ENCODE measurements at regions not wholly inside any gene's neighbourhood (a gene's known extent, or its start where the extent isn't known, plus 50 kb on each side); places are given as distances from the start of the nearest gene placed in this dataset.
"Not testable (repeated sequence)": the region's sequence is repeated elsewhere in the genome, so short reads cannot be mapped to it uniquely, and the experiment has no call there.

GRCh38 chr9:104195142-104195541 is 101.0 kb downstream of the SMC2 start:
- DNase-seq: not testable (repeated sequence)

GRCh38 chr9:104200456-104200994 is 106.4 kb downstream of the SMC2 start:
- DNase-seq: no peak

- DNase-seq: no peak
Measured at GRCh38 chr9:104206766-104207165, 112.7 kb downstream of the SMC2 start.

DNA sequence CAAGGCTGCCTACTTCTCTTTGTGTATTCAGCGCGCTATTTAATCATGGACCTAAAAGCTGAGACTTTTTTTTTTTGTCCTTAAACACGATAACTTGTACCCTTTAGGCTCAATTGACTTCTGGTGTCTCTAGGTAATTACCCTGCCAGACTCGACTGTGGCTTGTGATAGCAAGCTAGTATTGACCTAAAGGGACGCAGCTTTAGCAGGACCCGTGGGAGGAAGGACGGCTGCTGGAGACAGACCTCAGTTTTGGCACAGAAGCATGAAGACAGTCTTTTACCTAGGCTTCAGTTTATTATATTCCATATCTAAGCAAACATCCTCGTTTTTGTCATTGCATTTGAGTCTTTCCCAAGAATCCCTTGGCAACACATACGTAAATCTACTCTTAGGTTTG is 115.3 kb downstream of the SMC2 start:
- no peak for DNase-seq

- DNase-seq: no peak
Measured at GRCh38 chr9:104227108-104227507, 133.0 kb downstream of the SMC2 start.

DNA sequence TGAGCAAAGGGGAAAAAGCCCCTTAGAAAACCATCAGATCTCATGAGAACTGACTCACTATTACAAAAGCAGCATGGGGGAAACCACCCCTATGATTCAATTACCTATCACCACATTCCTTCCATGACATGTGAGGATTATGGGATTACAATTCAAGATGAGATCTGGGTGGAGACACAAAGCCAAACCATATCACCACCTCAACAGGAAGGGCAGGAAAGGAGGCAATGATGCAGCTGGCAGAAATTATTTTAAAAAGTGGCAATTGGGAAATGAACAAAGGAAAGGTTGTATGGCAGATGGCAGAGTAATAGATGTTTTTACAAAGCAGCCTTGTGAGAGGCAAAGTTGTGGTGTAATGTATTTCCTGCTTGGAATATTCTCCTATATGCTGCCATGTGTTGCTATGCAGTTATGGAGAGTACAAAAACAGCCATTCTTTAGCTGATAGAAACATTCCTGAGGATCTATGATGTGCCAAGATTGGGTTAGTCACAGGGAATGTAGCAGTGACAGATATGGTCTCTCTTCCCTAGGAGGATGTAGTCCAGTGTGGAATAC is 138.8 kb downstream of the SMC2 start:
- DNase-seq: no peak

DNA sequence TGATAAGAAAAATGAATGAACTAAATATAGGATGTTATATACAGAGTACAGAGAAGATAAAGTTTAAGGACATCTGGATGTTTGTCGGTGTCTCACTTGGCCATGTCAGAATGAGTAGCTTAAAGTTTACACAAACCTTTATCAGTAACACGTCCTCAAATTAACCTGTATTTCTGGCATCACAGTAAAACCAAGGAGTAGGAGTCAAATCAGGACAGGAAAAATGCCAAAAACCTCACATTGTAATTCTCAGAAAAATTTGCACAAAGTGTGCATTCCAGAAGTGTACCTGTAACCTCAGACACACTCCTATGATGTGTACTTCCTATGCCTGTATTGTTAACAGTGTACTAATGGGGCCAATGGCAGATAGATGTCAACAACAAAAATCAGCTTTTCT is 139.3 kb downstream of the SMC2 start:
- no peak for DNase-seq

- DNase-seq: not testable (repeated sequence)
Measured at GRCh38 chr9:104234632-104235337, 140.7 kb downstream of the SMC2 start.

- DNase-seq: not testable (repeated sequence)
Measured at GRCh38 chr9:104235347-104236120, 141.4 kb downstream of the SMC2 start.

GRCh38 chr9:104238668-104239067 is 144.6 kb downstream of the SMC2 start:
- no peak for DNase-seq

DNA sequence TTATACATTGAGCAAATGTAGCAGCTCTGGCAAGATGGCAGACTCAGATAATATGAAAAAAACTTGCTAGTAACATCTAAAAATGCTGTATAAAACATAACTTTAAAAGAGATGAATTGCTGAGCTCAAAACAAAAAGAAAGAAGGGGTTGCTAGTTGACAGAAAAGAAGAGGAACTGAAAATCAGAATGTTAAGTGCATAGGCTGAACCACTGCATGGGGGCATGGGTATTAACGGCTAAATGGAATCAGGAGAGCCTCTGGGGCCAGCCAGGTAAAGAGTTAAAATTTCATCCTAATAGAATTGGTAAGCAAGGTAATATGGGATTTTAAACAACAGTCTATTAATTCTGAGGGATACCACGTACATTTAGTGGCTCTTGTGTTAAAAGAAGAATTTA is 146.8 kb downstream of the SMC2 start:
- DNase-seq: no peak

DNA sequence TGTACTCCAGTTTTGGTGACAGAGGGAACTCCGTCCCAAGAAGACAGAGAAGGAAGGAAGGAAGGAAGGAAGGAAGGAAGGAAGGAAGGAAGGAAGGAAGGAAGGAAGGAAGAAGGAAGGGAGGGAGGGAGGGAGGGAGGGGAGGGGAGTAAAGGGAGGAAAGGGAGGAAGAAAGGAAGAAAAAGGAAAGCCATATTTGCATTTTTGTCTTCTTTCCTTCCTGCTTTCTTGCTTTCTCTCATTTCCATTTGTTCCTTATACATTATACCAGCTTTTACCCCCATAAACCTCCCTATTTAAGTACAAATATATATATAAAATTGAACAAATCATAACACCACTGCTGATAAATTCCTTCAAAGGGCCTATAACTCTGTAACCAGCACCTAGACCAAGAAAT is 151.8 kb downstream of the SMC2 start:
- DNase-seq: no peak

- DNase-seq: no peak
Measured at GRCh38 chr9:104247899-104248460, 153.9 kb downstream of the SMC2 start.

DNA sequence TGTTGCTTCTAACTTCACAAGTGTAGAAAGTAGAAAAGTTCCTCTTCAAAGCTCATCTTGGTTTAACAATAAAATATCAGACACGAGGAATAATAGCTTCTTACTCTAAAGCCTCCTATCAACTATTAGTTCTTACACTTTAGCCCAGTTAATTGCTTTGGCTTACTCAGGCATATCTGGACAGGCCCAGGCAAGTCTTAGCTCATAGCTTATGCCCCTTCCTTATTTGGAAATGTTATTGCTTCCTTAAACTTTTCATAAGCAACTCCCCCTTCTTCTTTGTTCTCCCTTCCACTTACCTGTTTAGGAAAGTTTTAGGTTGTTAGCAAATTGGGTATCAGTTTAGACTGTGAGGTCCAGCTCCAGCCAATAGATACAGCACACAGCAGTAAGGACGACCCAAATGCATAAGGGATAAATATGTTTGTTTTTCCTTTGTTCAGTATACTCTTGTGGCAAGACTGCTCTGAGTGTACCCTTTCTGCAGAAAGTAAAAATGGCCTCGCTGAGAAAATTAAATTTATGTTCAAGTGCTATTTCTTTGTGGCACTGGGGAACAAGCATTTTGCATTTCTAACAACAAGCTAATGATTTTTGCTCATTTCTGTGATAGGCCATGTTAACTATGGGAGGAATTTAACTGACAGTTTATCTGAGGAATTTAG is 162.1 kb downstream of the SMC2 start:
- no peak for DNase-seq

DNA sequence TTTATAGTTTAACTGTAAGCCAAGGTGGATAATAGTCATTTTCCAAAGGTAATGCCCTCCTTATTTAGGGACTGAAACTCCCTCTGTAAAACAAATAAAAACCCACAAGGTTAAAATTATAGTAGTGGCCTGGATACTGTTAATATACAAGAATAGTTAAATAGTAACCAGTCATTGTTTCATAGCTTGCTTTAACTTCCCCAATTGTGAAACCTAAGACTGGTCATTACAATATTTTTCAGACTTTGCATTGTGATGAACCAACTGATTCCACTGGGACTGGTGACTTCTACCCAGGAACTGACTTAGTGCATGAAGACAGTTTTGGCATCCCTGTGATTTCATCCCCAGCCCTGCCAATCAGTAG is 162.6 kb downstream of the SMC2 start:
- DNase-seq: no peak

DNA sequence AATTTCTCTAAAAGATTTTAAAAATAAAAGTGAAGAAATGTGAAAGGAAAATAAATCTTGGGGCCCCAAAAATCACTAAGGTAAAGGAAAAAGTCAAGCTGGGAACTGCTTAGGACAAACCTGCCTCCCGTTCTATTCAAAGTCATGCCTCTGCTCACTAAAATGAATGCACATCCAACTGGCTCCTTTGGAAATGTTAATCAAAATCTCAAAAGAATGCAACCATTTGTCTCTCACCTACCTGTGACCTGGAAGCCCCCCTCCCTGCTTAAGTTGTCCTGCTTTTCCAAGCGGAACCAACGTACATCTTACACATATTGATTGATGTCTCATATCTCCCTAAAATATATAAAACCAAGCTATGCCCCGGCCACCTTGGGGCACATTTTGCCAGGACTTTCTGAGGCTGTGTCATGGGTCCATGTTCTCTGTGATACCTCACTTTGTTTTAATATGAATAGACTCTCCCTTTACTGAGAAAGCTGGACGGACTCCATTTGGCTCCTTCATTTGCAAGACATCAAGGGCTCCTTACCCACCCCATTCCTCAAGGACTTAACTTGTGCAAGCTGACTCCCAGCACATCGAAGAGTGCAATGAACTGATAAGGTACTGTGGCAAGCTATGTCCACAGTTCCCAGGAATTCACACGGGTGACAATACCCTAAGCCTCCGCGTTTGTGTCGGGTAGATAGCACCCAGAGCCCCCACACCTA is 164.3 kb downstream of the SMC2 start:
- no peak for DNase-seq

- no peak for DNase-seq
Measured at GRCh38 chr9:104260004-104260403, 165.9 kb downstream of the SMC2 start.

- no peak for DNase-seq
Measured at GRCh38 chr9:104263942-104264341, 169.8 kb downstream of the SMC2 start.

DNA sequence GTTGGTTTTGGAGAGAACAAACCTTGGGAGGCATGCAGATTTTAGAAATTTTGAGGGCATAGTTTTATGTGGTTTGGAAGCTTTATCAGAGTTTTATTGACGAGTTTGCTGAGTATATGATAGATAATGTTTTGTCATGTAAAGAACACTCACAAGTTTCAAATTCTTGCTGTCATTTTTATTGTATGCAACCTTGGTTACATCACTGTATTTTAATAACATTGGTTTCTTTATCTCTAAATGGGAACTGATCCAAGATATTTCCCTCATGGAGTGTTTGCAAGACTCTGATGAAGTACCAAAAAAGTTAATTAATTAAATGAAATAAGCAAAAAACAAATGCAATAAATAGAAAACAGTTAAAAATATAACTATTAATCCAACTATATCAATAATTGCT is 170.3 kb downstream of the SMC2 start:
- no peak for DNase-seq

- no peak for DNase-seq
Measured at GRCh38 chr9:104269374-104269773, 175.3 kb downstream of the SMC2 start.

GRCh38 chr9:104269996-104270963 is 176.2 kb downstream of the SMC2 start:
- DNase-seq: no peak

All from activated CD4-positive, alpha-beta T cell treated with anti-CD3 and anti-CD28 coated beads, Interleukin-2, Interleukin-6, amounts not matched to agents 100 ng/mL and 50 ng/mL, durations not matched to agents 16 hours and 8 hours (primary cell).